ENCODE measurements at regions not wholly inside any gene's neighbourhood (a gene's known extent, or its start where the extent isn't known, plus 50 kb on each side); places are given as distances from the start of the nearest gene placed in this dataset.
"Not testable (repeated sequence)": the region's sequence is repeated elsewhere in the genome, so short reads cannot be mapped to it uniquely, and the experiment has no call there.

GRCh38 chr2:111596808-111597705 lies 286.9 kb downstream of the ANAPC1 start:
- DNase-seq = not testable (repeated sequence)

GRCh38 chr2:111598944-111599343 lies 285.0 kb downstream of the ANAPC1 start:
- DNase-seq = not testable (repeated sequence)

DNA sequence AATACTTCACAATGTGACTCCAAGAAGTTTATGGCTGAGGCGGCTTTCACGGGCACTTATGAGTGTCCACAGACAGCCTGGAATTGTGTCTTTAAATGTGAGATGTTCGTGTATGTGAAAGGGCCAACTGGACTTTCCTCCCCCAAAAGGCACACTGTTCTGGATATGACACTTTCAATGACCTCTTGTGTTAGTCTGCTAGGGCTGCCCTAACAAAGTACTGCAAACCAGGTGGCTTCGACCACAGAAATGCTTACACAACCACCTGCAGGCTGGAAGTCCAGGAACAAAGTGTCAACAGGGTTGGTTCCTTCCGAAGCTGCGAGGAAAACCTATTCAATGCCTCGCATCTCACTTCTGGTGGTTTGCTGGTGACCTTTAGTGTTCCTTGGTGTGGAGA lies 281.7 kb downstream of the ANAPC1 start:
- DNase-seq = not testable (repeated sequence)

- DNase-seq = not testable (repeated sequence)
These were observed 278.2 kb downstream of the ANAPC1 start for GRCh38 chr2:111605798-111606197.

- not testable (repeated sequence) for DNase-seq
These were observed 277.4 kb downstream of the ANAPC1 start for GRCh38 chr2:111606632-111607031.

- DNase-seq = not testable (repeated sequence)
These were observed 274.7 kb downstream of the ANAPC1 start for GRCh38 chr2:111609146-111609844.

GRCh38 chr2:111610035-111610434 lies 274.0 kb downstream of the ANAPC1 start:
- DNase-seq = not testable (repeated sequence)

- no peak for DNase-seq
These were observed 267.3 kb downstream of the ANAPC1 start for GRCh38 chr2:111616651-111617218.

GRCh38 chr2:111617299-111618225 lies 266.4 kb downstream of the ANAPC1 start:
- DNase-seq = no peak

DNA sequence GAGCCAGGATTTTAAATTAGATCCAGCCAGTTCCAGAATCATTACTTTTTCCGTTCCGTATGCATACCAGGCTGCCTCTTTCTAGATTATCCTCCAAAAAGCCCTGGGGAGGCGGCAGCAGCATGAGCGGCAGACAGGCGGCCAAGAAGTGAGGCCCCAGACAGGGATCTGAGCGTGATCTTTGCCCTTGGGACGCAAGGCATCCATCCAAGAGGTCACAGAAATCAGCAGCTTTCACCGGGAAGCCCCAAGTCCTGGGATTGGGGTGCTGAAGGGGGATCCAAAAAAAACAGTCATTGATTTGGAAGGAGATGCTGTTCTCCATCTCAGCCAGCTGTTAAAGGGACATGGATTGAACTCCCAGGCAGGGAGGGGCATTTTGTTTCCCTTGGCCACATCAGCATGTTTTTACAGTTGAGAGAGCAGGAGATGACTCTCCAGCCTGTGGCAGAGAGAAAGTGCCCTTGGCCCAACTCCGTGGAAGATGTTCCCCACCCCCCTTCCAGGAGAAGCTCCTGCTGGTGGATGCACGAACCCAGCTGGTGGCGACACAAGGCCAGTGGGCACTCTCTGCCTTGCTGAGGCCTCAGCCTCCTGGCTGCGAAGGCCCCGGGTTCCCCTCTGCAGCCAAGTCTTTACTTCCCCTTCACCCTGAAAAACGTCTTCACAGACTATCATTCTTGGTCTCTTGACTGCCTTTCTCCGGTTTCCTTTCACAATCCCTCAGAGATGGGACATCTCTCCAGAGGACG lies 265.6 kb downstream of the ANAPC1 start:
- no peak for DNase-seq

GRCh38 chr2:111618978-111619902 lies 264.8 kb downstream of the ANAPC1 start:
- no peak for DNase-seq

DNA sequence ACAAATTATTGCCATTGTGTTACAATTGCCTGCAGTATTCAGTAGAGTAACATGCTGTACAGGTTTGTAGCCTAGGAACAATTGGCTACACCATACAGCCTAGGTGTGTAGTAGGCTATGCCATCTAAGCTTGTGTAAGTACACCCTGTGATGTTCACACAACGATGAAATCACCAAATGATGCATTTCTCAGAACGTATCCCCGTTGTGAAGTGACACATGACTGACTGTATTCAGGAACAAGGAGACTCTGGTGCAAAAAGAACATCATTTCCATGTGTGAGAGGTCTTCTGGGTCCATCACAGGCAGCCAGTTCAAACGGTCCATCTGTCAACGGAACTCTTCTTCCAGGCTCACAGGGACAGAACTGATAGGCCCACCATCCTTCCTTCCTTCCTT lies 263.7 kb downstream of the ANAPC1 start:
- DNase-seq = no peak

- DNase-seq = no peak
These were observed 261.1 kb downstream of the ANAPC1 start for GRCh38 chr2:111622859-111623258.

DNA sequence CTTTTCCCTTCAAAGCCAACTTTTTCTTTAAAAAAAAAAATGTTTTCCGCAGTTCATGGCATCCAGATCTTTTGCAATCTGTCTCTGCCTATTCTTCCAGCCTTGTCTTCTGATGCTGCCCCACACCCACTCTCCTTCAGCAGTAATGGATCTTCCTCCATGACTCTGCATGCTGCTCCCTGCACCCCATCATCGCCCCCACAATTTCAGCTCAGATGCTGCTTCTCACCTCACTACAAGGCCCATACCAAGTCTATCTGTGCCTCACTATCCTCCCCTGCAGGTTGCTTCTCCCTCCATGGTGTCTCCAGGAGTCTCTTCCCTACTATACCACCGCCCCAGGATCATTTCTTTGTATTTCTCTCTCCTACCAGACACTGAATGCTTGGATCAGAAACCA lies 260.6 kb downstream of the ANAPC1 start:
- no peak for DNase-seq

DNA sequence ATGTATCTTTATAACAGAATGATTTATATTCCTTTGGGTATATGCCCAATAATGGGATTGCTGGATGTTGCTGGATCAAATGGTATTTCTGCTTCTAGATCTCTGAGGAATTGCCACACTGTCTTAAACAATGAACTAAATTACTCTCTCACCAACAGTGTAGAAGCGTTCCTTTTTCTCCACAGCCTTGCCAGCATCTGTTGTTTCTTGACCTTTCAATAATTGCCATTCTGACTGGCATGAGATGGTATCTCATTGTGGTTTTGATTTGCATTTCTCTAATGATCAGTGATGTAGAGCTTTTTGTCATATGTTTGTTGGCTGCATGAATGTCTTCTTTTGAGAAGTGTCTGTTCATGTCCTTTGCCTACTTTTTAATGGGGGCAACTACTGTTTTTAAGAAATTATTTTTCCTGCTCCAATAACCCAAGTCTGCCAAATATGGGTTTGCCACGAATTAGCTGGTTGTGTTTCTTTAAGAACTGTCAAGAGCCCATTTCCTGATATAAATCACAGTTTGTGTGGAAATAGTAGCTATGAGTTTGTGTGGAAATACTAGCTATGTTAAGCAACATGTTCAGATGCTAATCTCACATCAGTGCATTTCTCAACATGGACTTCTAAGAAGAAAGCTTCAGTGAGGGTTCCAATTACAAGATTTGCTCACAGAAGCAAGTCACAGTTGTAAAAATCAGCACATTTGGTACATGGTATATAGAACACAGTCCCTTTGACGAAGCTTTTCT lies 259.4 kb downstream of the ANAPC1 start:
- no peak for DNase-seq

GRCh38 chr2:111625157-111625537 lies 258.8 kb downstream of the ANAPC1 start:
- not testable (repeated sequence) for DNase-seq

DNA sequence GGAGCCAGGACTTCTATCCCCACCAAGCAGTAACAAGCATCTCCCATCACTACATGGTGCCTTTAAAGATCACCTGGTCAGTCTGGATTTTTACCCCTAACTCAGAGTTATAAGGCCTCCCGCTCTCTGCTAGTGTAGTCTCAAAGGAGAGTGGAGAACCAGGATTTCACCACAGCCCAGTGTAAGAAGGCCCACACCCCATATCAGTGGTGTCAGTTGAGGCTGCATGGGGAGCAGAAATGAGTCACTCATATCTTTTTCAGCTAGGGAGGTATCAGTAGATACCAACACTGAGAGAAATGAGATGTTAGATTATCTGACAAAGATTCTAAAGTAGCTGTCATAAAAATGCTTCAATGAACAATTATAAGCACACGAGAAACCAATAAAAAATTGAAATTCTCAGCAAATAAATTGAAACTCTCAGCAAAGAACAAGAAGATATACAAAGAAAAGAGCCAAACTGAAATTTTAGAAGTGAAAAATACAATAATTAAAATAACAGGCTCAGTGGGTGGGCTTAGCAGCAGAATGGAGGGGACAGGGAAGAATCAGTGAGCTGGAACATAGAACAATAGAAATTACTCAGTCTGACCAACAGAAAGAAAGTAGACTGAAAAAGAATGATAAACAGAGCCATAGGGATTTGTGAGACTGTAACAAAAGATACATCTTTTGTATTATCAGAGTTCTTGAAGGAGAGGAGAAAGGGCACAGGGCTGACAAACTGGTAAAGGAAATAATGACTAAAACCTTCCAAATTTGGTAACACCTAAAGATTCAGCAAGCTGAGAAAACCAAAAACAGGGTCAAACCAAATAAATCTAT lies 257.7 kb downstream of the ANAPC1 start:
- DNase-seq = no peak

DNA sequence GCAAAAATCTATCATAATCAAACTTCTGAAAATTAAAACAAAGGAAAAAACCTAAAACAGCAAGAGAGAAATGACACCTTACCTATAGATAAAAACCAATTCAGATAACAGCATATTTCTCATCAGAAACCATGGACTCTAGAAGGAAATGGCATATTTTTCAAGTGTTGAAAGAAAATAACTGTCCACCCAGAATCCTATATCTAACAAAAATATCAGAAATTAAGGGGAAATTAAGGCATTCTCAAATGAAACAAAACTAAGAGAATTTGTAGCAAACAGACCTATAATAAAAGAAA lies 257.2 kb downstream of the ANAPC1 start:
- DNase-seq = no peak

GRCh38 chr2:111627256-111627655 lies 256.7 kb downstream of the ANAPC1 start:
- DNase-seq = no peak
